ENCODE measurements at regions not wholly inside any gene's neighbourhood (a gene's known extent, or its start where the extent isn't known, plus 50 kb on each side); places are given as distances from the start of the nearest gene placed in this dataset.

- DNase-seq: no peak
Observed at GRCh38 chr1:67563684-67564083, 121.3 kb upstream of the GADD45A start.

DNA sequence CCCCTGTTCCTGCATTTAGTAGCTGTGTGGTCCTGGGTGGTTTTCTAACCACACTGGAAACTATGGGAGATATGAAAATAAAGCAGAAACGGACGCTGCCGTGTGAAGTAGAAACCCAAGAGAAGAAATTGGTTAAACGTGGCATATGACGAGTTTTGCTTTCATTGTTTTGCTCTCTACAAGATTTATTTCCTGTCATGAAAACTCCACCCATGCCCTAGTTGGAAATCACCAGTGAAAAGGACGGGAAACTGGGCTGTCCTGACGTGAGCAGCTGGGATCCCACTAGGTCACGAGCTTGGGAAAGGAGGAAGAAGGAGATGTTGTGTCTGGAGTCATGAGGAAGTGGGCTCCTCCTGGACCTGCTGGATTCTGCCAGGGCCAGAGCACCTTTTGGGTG, 120.8 kb upstream of the GADD45A start:
- no peak for DNase-seq

DNA sequence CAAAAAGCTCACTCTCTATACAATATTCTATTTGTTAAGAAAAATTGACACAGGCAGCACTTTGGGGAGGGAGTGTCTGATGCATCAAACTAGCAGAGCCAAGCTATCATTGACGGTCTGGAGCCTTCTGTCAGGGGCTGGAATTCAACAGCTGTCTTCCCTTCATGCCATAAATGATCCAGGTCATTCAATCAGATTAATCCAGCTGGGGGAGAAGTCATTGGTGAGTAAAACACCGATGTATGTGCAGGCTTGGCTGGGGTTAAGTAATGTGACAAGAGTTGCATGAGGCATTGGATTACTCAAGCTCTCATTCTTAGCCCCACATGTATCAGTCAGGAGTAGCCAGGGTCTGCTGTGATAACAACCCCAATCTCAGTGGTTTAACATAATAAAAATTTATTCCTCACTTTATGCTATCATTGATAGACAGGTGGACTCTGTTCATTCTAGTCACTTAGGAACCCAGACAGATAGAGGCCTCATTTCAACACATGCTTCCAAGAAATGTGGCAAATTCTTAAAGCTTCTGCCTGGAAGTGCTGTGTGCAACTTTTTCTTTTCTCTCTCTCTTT, 118.1 kb upstream of the GADD45A start:
- peak; percentile 15 for DNase-seq

DNA sequence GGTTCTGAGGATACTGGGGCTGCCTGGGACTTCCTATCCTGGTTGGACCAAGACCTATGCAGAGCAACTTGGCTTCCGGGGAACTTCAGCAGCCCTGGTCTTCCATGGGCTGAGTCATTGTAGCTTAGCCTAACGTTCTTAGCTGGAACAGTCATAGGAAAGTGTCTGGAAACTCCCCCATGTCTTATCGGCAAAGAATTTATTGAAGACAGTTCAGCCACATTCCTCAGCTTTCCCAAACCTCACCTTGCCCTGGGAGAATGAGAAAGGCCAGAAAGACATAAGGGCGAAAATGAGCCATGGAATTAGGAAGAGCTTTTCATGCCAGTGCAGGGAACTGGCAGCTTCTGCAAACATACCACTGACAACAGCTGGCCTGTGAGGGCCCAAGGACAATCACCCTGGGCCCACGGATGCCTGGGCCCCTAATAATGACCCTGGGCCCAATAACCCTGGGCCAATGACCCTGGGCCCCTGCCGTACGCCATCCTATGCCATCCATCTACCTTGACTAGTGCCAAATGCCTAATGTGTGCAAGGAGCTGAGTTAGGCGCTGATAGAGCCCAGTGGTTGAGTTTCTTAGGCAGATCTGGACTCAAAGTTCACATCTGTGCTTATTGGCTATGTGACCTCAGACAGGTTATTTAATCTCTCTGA, 114.4 kb upstream of the GADD45A start:
- no peak for DNase-seq

- DNase-seq: no peak
Observed at GRCh38 chr1:67571406-67571805, 113.6 kb upstream of the GADD45A start.

DNA sequence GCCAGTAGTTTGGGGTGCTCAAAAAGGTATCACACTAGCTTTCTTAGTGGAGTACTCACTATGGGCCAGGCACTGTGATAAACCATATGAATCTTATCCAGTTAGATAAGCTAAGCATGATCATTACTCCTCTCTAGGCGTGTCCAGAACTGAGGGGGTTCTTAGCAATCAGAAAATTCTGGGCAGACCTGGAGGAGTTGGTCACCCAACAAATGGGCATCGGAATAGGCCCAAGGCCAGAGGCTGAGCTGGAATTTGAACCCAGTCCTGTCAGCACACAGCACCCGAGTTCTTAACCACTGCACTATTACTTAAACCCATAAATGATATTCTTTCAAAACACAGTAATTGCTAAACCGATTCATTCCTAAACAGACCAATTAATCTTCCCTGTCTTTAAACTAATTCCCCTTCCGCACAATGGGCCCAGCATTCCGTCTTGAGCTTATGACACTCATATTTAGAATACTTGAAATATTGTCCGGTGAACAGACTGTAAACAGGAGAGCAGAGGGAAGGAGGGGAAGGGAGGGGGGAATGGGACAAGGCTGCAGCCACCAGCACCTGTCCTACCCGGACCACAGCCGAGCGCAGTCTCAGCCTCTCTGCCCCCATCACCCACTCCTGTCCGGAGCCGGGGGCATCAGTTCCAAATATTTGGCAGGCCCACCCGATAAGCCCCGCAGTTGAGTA, 113.0 kb upstream of the GADD45A start:
- no peak for DNase-seq

DNA sequence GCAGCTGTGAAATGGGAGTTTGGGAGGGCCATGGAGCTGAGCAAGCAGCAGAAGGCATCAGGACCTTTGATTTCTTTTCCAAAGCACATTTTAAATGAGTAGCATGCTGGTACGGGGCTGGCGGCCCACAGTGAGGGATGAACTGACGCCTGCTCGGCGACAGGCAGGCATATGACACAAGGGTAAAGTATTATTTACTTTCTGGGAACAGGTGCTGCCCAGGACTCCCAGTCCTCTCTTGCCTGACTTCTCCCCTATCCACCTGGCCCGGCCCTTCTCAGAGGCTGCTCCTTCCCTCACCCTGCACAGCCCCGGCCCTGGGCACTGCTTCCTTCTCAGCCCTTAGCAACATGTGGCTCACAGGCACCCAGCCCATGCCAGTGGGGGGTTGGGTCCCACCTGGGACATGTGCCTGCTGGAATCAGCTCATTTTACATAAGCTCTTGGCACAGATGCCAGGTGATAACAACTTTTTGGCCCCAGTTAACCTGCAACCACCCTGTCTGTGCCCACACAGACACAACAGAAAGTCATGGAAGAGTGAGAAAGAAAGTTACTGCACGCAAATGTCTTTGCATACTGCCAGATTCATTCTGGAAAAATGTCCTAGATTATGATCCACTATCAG, 112.3 kb upstream of the GADD45A start:
- DNase-seq: no peak

- no peak for DNase-seq
Observed at GRCh38 chr1:67573311-67573872, 111.6 kb upstream of the GADD45A start.

DNA sequence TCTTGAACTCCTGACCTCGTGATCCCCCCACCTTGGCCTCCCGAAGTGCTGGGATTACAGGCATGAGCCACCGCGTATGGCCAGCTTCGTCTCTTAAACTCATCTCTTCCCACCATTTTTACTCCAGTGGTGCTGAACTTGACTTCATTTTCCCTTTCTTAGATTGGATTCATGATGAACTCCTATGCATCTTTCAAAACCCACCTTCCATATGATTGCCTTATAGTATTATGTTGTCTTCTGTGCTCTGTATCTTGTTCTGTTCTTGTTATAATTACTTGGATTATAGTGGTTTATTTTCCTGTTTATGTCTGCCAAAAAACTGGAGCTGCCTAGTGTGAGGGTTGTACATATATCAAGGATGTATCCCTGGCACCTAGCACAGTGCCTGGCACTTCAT, 110.8 kb upstream of the GADD45A start:
- DNase-seq: no peak

- no peak for DNase-seq
Observed at GRCh38 chr1:67575861-67576260, 109.1 kb upstream of the GADD45A start.

GRCh38 chr1:67576474-67576873, 108.5 kb upstream of the GADD45A start:
- no peak for DNase-seq

- DNase-seq: no peak
Observed at GRCh38 chr1:67577646-67578045, 107.4 kb upstream of the GADD45A start.

DNA sequence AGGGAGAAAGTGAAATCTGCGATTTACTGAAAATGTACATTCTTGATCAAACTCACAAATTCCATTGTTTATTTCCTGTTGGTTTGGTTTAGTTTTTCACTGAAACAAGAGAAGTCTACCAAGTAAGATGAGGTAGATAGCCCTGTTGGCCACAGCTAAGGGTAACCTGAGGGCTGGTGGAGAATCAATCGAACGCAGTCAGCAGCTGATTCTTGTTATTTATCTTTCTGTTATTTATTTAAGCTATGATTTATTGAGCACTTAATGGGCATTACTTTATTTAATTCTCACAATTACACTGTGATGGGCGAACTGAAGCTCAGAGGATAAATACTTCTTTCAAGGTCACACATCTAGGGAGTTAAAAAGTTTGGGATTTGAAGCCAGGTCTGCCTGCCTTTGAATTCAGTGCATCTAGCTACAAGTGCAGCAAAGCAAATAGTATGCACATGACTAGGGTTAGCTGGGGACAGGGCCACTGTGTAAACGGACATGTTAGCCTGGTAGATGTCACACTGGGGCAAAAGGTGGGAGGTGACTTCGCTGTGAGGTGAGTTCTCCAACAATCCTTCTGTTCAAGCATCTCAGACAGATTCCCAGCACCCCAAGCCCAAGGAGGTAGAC, 106.5 kb upstream of the GADD45A start:
- no peak for DNase-seq

GRCh38 chr1:67579623-67580394, 105.2 kb upstream of the GADD45A start:
- DNase-seq: no peak

- DNase-seq: no peak
Observed at GRCh38 chr1:67580691-67581403, 104.2 kb upstream of the GADD45A start.

DNA sequence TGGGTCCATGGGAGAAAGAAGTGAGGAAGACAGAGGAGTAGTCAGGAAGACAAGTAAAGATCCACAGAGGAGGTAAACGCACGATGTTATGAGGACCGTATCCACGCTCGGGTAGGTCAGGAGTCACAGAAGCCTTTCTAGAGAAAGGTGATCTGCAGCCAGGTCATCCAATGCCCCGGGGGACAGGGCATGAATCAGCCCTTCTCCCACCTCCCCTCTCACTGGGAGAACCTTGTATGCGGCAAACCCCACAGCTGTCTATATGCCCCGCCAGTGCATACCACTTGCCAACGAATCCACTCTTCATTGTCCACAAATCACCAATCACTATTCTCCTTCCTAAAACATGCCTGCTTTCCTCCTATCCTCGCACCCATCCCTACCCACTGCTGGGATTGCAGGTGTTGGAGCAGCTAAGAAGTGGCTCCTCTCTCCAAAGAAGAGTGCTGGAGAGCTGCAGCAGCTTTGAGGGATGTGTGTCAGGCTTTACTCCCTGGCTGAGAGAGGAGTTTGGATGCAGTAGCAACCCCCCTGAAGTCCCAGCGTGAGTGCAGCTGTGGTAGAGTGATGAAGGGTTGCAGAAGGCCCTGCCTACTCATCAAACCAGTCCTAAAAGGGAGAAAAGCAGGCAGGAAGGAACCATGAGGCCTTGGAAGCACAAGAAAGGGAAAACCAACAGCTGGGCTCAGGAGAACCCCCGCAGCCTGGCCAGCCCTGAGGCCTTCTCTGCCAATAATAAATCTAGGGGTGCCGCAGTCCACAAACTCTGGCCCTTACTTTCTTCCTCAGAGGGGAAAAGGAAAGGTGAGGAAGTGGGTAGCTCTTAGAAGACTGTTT, 102.2 kb upstream of the GADD45A start:
- DNase-seq: no peak

- DNase-seq: no peak
Observed at GRCh38 chr1:67583462-67583950, 101.5 kb upstream of the GADD45A start.

- no peak for DNase-seq
Observed at GRCh38 chr1:67584938-67585337, 100.1 kb upstream of the GADD45A start.

DNA sequence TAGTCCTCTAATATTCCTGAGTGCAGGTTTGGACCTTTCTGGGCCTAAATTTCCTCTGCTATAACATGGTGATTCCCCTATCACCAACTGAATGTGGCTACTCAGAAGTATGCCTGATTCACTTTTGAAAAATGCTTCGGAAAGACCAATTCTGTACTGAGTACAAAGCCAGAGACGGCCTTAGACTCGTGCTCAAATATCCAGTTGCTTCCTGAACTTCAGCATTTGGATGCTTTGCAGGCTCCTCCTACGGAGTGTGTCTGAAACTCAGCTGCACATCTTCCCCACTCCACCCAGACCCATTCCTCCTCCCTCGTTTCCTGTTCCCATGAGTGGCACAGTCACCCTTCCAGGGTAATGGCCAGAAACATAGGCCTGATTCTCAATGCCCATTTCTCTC, 98.4 kb upstream of the GADD45A start:
- DNase-seq: no peak

- no peak for DNase-seq
Observed at GRCh38 chr1:67588178-67588855, 96.7 kb upstream of the GADD45A start.

Data from NCI-H446 treated with DMSO at 0.1 percent for 48 hours (cell line).